ENCODE measurements at regions not wholly inside any gene's neighbourhood (a gene's known extent, or its start where the extent isn't known, plus 50 kb on each side); places are given as distances from the start of the nearest gene placed in this dataset.

GRCh38 chr11:111091321-111091938 lies 154.1 kb upstream of the POU2AF2 start:
- no peak for DNase-seq

GRCh38 chr11:111089759-111090158 lies 155.8 kb upstream of the POU2AF2 start:
- DNase-seq: no peak

- no peak for DNase-seq
Measured at GRCh38 chr11:111088847-111089355, 156.6 kb upstream of the POU2AF2 start.

GRCh38 chr11:111086058-111086457 lies 159.5 kb upstream of the POU2AF2 start:
- DNase-seq: no peak

- no peak for DNase-seq
Measured at GRCh38 chr11:111082664-111083063, 162.9 kb upstream of the POU2AF2 start.

GRCh38 chr11:111081021-111081511 lies 164.5 kb upstream of the POU2AF2 start:
- DNase-seq: no peak

GRCh38 chr11:111077530-111078322 lies 167.8 kb upstream of the POU2AF2 start:
- no peak for DNase-seq

GRCh38 chr11:111069066-111069465 lies 176.5 kb upstream of the POU2AF2 start:
- no peak for DNase-seq

- no peak for DNase-seq
Measured at GRCh38 chr11:111067994-111068393, 177.5 kb upstream of the POU2AF2 start.

- DNase-seq: no peak
Measured at GRCh38 chr11:111066846-111067245, 178.7 kb upstream of the POU2AF2 start.

GRCh38 chr11:111063726-111064517 lies 181.6 kb upstream of the POU2AF2 start:
- DNase-seq: no peak

- no peak for DNase-seq
Measured at GRCh38 chr11:111062420-111062819, 183.1 kb upstream of the POU2AF2 start.

GRCh38 chr11:111059726-111060125 lies 185.8 kb upstream of the POU2AF2 start:
- DNase-seq: no peak

GRCh38 chr11:111049131-111049530 lies 196.4 kb upstream of the POU2AF2 start:
- no peak for DNase-seq

- DNase-seq: no peak
Measured at GRCh38 chr11:111047374-111047773, 198.2 kb upstream of the POU2AF2 start.

GRCh38 chr11:111046291-111046690 lies 199.2 kb upstream of the POU2AF2 start:
- no peak for DNase-seq

GRCh38 chr11:111045874-111046273 lies 199.7 kb upstream of the POU2AF2 start:
- DNase-seq: no peak

GRCh38 chr11:111045407-111045803 lies 200.1 kb upstream of the POU2AF2 start:
- DNase-seq: no peak

GRCh38 chr11:111044751-111045406 lies 200.6 kb upstream of the POU2AF2 start:
- DNase-seq: no peak

GRCh38 chr11:111039982-111040381 lies 205.5 kb upstream of the POU2AF2 start:
- no peak for DNase-seq

GRCh38 chr11:111035746-111036145 lies 209.8 kb upstream of the POU2AF2 start:
- DNase-seq: no peak

GRCh38 chr11:111026241-111026640 lies 219.3 kb upstream of the POU2AF2 start:
- no peak for DNase-seq

GRCh38 chr11:111021131-111021530 lies 224.4 kb upstream of the POU2AF2 start:
- no peak for DNase-seq

Data from SIG-M5 (cell line).